Hepatocyte (in vitro differentiated cells): ENCODE measurements at regions not wholly inside any gene's neighbourhood (a gene's known extent, or its start where the extent isn't known, plus 50 kb on each side); places are given as distances from the start of the nearest gene placed in this dataset.

ENCODE experiments used
- DNase-seq: peaks from one replicate; pipeline ENCODE4 v3.0.0-alpha.2; 2016; ENCODE audit warnings: low spot score
- H2AFZ ChIP-seq: fragments of 200-600 bp; sonication (generic); 2 replicates; pipeline ENCODE4 v1.6.0; 2016; ENCODE audit warnings: antibody characterized with exemption, mild to moderate bottlenecking
- H3K27ac ChIP-seq: fragments of 200-600 bp; sonication (generic); 2 replicates; pipeline ENCODE4 v1.5.1; 2016; ENCODE audit warnings: mild to moderate bottlenecking
- H3K27me3 ChIP-seq: fragments of 200-600 bp; sonication (generic); 2 replicates; pipeline ENCODE4 v1.6.1; 2016
- H3K36me3 ChIP-seq: fragments of 200-600 bp; sonication (generic); replicated peaks from 2 replicates; pipeline ENCODE4 v1.5.1; 2016; ENCODE audit warnings: low read depth; ENCODE audit not compliant: insufficient read depth
- H3K4me1 ChIP-seq: fragments of 200-600 bp; sonication (generic); 2 replicates; pipeline ENCODE4 v1.5.1; 2016; ENCODE audit warnings: mild to moderate bottlenecking, moderate library complexity; ENCODE audit not compliant: insufficient read depth
- H3K4me2 ChIP-seq: fragments of 200-600 bp; sonication (generic); 2 replicates; pipeline ENCODE4 v1.6.0; 2016
- H3K4me3 ChIP-seq: fragments of 200-600 bp; sonication (generic); 2 replicates; pipeline ENCODE4 v1.5.1; 2016; ENCODE audit warnings: mild to moderate bottlenecking
- H3K79me2 ChIP-seq: fragments of 200-600 bp; sonication (generic); 2 replicates; pipeline ENCODE4 v1.6.0; 2017; ENCODE audit warnings: mild to moderate bottlenecking
- H3K9me2 ChIP-seq: fragments of 200-600 bp; sonication (generic); replicated peaks from 2 replicates; pipeline ENCODE4 v1.6.0; 2017; ENCODE audit warnings: mild to moderate bottlenecking; ENCODE audit not compliant: insufficient read depth
- H3K9me3 ChIP-seq: fragments of 200-600 bp; sonication (generic); 2 replicates; pipeline ENCODE4 v1.5.1; 2016; ENCODE audit warnings: low read depth, mild to moderate bottlenecking
- H4K20me1 ChIP-seq: fragments of 200-600 bp; sonication (generic); 2 replicates; pipeline ENCODE4 v1.6.0; 2016; ENCODE audit warnings: mild to moderate bottlenecking; ENCODE audit not compliant: insufficient read depth, poor library complexity, severe bottlenecking
- EZH2 ChIP-seq: fragments of 200-600 bp; sonication (generic); IDR thresholded peaks from 2 replicates; pipeline ENCODE4 v1.6.1; 2016; ENCODE audit warnings: antibody characterized with exemption, mild to moderate bottlenecking, borderline replicate concordance
- EZH2phosphoT487 ChIP-seq: fragments of 200-600 bp; sonication (generic); IDR thresholded peaks from one replicate; pipeline ENCODE4 v1.6.1; 2018; ENCODE audit warnings: antibody characterized with exemption, mild to moderate bottlenecking, low read depth, moderate library complexity; ENCODE audit not compliant: unreplicated experiment, severe bottlenecking
- WGBS: methylation state at CpG from one replicate; pipeline ENCODE4 v1.1.6; 2016; ENCODE audit warnings: low lambda C conversion rate; ENCODE audit errors: missing lambda C conversion rate; 5-methylcytosine and 5-hydroxymethylcytosine counted together
- TF ChIP-seq, protein P1 (sequence below): fragments of 200-600 bp; sonication (generic); IDR thresholded peaks from 2 replicates; pipeline ENCODE4 v1.5.1; 2016; ENCODE audit warnings: antibody characterized with exemption, mild to moderate bottlenecking; ENCODE audit not compliant: poor library complexity

- Histone ChIP-seq H3K4me1 (no peaks in the 10 kb centered on the region), H3K36me3 (no peaks in the 10 kb centered on the region), H3K4me2 (no peak overlapping the region), H3K27ac (no peak overlapping the region), H3K9me3 (no peaks in the 10 kb centered on the region), H3K79me2 (no peaks in the 10 kb centered on the region), H3K27me3 (no peaks in the 10 kb centered on the region), H2AFZ (no peak overlapping the region), H3K4me3 (no peak overlapping the region), H3K9me2 (no peaks in the 10 kb centered on the region), H4K20me1 (no peaks in the 10 kb centered on the region)
- WGBS: 64% methylated on average over 2 of the region's 2 CpGs
- DNase-seq: no peak
- TF ChIP-seq, protein P1, sequence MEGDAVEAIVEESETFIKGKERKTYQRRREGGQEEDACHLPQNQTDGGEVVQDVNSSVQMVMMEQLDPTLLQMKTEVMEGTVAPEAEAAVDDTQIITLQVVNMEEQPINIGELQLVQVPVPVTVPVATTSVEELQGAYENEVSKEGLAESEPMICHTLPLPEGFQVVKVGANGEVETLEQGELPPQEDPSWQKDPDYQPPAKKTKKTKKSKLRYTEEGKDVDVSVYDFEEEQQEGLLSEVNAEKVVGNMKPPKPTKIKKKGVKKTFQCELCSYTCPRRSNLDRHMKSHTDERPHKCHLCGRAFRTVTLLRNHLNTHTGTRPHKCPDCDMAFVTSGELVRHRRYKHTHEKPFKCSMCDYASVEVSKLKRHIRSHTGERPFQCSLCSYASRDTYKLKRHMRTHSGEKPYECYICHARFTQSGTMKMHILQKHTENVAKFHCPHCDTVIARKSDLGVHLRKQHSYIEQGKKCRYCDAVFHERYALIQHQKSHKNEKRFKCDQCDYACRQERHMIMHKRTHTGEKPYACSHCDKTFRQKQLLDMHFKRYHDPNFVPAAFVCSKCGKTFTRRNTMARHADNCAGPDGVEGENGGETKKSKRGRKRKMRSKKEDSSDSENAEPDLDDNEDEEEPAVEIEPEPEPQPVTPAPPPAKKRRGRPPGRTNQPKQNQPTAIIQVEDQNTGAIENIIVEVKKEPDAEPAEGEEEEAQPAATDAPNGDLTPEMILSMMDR: no peak
- TF ChIP-seq EZH2phosphoT487 (no peak), EZH2 (no peak)
These were observed 2055.1 kb upstream of the CELF4 start for GRCh38 chr18:39620551-39621168.

GRCh38 chr18:39618265-39619003, 2052.8 kb upstream of the CELF4 start:
- H3K9me2 ChIP-seq: no peaks in the 10 kb centered on the region
- no peak overlapping the region for H3K27ac ChIP-seq
- 98% methylated on average over 19 of the region's 33 CpGs for WGBS
- H3K4me2 ChIP-seq: no peak overlapping the region
- no peaks in the 10 kb centered on the region for H3K27me3 ChIP-seq
- H2AFZ ChIP-seq: no peak overlapping the region
- H3K79me2 ChIP-seq: no peaks in the 10 kb centered on the region
- no peaks in the 10 kb centered on the region for H3K9me3 ChIP-seq
- DNase-seq: no peak
- no peaks in the 10 kb centered on the region for H4K20me1 ChIP-seq
- H3K4me1 ChIP-seq: no peaks in the 10 kb centered on the region
- TF ChIP-seq EZH2phosphoT487: no peak
- TF ChIP-seq, protein P1: no peak
- H3K4me3 ChIP-seq: no peak overlapping the region
- H3K36me3 ChIP-seq: no peaks in the 10 kb centered on the region

DNA sequence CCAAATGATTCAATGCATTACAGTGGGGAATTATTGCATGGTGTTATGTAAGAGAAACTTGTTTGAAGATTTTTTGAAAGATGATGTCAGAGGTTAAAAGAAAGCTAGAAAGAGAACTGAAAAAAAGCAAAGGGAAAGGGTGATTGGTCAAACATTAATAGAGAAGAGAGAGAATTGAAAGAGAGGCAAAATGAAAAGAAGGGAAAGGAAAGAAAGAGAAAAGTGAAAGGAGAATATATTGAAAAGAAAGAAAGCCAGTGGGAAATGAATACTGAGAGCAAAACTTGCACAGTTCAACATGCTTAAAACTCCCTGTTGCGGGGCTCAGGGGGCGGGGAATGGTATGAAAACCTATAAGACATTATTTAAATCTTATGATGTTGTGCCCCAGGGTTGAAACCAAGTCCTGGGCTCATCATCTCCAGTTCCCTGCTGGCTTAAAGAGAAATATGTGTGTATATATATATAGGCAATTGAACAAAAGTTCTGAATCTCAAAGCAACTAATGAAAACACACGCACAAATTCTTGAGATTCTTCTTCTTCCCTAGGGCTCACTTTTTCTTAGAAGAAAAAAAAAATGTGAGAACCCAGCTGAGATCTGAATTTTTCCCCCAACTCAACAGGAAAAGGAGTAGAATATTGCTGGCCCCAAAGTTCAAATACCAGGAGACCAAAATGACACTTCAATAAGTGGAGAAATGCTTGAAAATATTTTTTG, 2045.9 kb upstream of the CELF4 start:
- 63% methylated on average over 3 of the region's 3 CpGs for WGBS
- Histone ChIP-seq H3K4me2 (no peak overlapping the region), H3K27me3 (no peaks in the 10 kb centered on the region), H3K9me3 (no peaks in the 10 kb centered on the region), H3K79me2 (no peaks in the 10 kb centered on the region), H4K20me1 (no peaks in the 10 kb centered on the region), H3K9me2 (no peaks in the 10 kb centered on the region), H2AFZ (no peak overlapping the region), H3K36me3 (no peaks in the 10 kb centered on the region), H3K27ac (no peak overlapping the region), H3K4me3 (no peak overlapping the region), H3K4me1 (no peaks in the 10 kb centered on the region)
- no peak for TF ChIP-seq EZH2phosphoT487
- TF ChIP-seq, protein P1: no peak
- TF ChIP-seq EZH2: no peak
- no peak for DNase-seq
